ENCODE measurements at regions not wholly inside any gene's neighbourhood (a gene's known extent, or its start where the extent isn't known, plus 50 kb on each side); places are given as distances from the start of the nearest gene placed in this dataset.

GRCh38 chr4:120299631-120300030 lies 233.0 kb upstream of the MAD2L1 start:
- no peaks in the 10 kb centered on the region for H3K36me3 ChIP-seq
- H3K9me3 ChIP-seq, result no peaks in the 10 kb centered on the region
- TF ChIP-seq POLR2AphosphoS5 (IDR thresholded peaks at IDR 0.05) (no peak), CTCF (IDR thresholded peaks at IDR 0.05) (no peak), EP300 (IDR thresholded peaks at IDR 0.05) (no peak), POLR2A (IDR thresholded peaks at IDR 0.05; ENCODE audit: low read depth) (no peak)
- H3K27ac ChIP-seq (replicated peaks in 1 of 4), result no peak overlapping the region
- DNase-seq (ENCODE audit: extremely low spot score), result no peak
- intact Hi-C loops (cut with DNase I), result no loop called here
- no peak overlapping the region for H3K4me3 ChIP-seq
- H3K4me1 ChIP-seq, result no peaks in the 10 kb centered on the region
- WGBS, result 74% methylated on average over 2 of the region's 2 CpGs
- no peaks in the 10 kb centered on the region for H3K27me3 ChIP-seq

- Histone ChIP-seq H3K27ac (replicated peaks in 1 of 4) (no peak overlapping the region), H3K36me3 (no peaks in the 10 kb centered on the region), H3K4me3 (no peak overlapping the region), H3K27me3 (no peaks in the 10 kb centered on the region), H3K4me1 (no peaks in the 10 kb centered on the region), H3K9me3 (no peaks in the 10 kb centered on the region)
- intact Hi-C loops (cut with DNase I), result no loop called here
- DNase-seq (ENCODE audit: extremely low spot score), result no peak
- TF ChIP-seq POLR2A (IDR thresholded peaks at IDR 0.05; ENCODE audit: low read depth) (no peak), EP300 (IDR thresholded peaks at IDR 0.05) (no peak), POLR2AphosphoS5 (IDR thresholded peaks at IDR 0.05) (no peak), CTCF (IDR thresholded peaks at IDR 0.05) (no peak)
- WGBS, result 83% methylated on average over 4 of the region's 4 CpGs
Measured at GRCh38 chr4:120293341-120293740, 226.7 kb upstream of the MAD2L1 start.

GRCh38 chr4:120291541-120291940 lies 224.9 kb upstream of the MAD2L1 start:
- DNase-seq (ENCODE audit: extremely low spot score), result no peak
- no peak overlapping the region for H3K4me3 ChIP-seq
- H3K27ac ChIP-seq (replicated peaks in 1 of 4), result no peak overlapping the region
- no peaks in the 10 kb centered on the region for H3K9me3 ChIP-seq
- no peaks in the 10 kb centered on the region for H3K36me3 ChIP-seq
- no peaks in the 10 kb centered on the region for H3K4me1 ChIP-seq
- intact Hi-C loops (cut with DNase I), result no loop called here
- WGBS, result 87% methylated on average over 5 of the region's 7 CpGs
- TF ChIP-seq CTCF (IDR thresholded peaks at IDR 0.05) (no peak), POLR2A (IDR thresholded peaks at IDR 0.05; ENCODE audit: low read depth) (no peak), POLR2AphosphoS5 (IDR thresholded peaks at IDR 0.05) (no peak), EP300 (IDR thresholded peaks at IDR 0.05) (no peak)
- no peaks in the 10 kb centered on the region for H3K27me3 ChIP-seq

- TF ChIP-seq POLR2AphosphoS5 (IDR thresholded peaks at IDR 0.05), result no peak
- no peak for TF ChIP-seq CTCF (IDR thresholded peaks at IDR 0.05)
- no peak for TF ChIP-seq POLR2A (IDR thresholded peaks at IDR 0.05; ENCODE audit: low read depth)
- no peak for TF ChIP-seq EP300 (IDR thresholded peaks at IDR 0.05)
- Histone ChIP-seq H3K4me1 (no peaks in the 10 kb centered on the region), H3K4me3 (no peak overlapping the region), H3K9me3 (no peaks in the 10 kb centered on the region), H3K27me3 (no peaks in the 10 kb centered on the region), H3K36me3 (no peaks in the 10 kb centered on the region), H3K27ac (replicated peaks in 1 of 4) (no peak overlapping the region)
- DNase-seq (ENCODE audit: extremely low spot score), result no peak
- intact Hi-C loops (cut with DNase I), result no loop called here
- WGBS, result 97% methylated on average over 1 of the region's 1 CpG
Measured at GRCh38 chr4:120290553-120290952, 223.9 kb upstream of the MAD2L1 start.

GRCh38 chr4:120286813-120287212 lies 220.2 kb upstream of the MAD2L1 start:
- Histone ChIP-seq H3K27me3 (no peaks in the 10 kb centered on the region), H3K27ac (replicated peaks in 1 of 4) (no peak overlapping the region), H3K9me3 (no peaks in the 10 kb centered on the region), H3K4me3 (no peak overlapping the region), H3K4me1 (no peaks in the 10 kb centered on the region), H3K36me3 (no peaks in the 10 kb centered on the region)
- 62% methylated on average over 2 of the region's 2 CpGs for WGBS
- TF ChIP-seq EP300 (IDR thresholded peaks at IDR 0.05) (no peak), POLR2AphosphoS5 (IDR thresholded peaks at IDR 0.05) (no peak), POLR2A (IDR thresholded peaks at IDR 0.05; ENCODE audit: low read depth) (no peak)
- no peak for DNase-seq (ENCODE audit: extremely low spot score)
- intact Hi-C loops (cut with DNase I), result no loop called here
